Endothelial cell of umbilical vein (primary cell): ENCODE measurements at regions not wholly inside any gene's neighbourhood (a gene's known extent, or its start where the extent isn't known, plus 50 kb on each side); places are given as distances from the start of the nearest gene placed in this dataset.

Experiments used
- FOS ChIP-seq: IDR thresholded peaks from 2 replicates; pipeline ENCODE4 v1.6.1; 2011; ENCODE audit warnings: mild to moderate bottlenecking, low read length, moderate library complexity, borderline replicate concordance; ENCODE audit not compliant: insufficient read depth
- GATA2 ChIP-seq: IDR thresholded peaks from 2 replicates; pipeline ENCODE4 v1.7.0; 2011; ENCODE audit warnings: low read depth, mild to moderate bottlenecking, moderate library complexity, mixed read lengths, low read length; ENCODE audit not compliant: insufficient read length, insufficient read depth
- POLR2A ChIP-seq: IDR thresholded peaks from 2 replicates; pipeline ENCODE4 v1.6.1; 2012; ENCODE audit warnings: low read depth, mild to moderate bottlenecking, control low read depth, low read length
- POLR2AphosphoS5 ChIP-seq: IDR thresholded peaks from 2 replicates; pipeline ENCODE4 v1.6.1; 2012; ENCODE audit warnings: low read depth, mild to moderate bottlenecking, control low read depth, low read length, moderate library complexity; ENCODE audit not compliant: insufficient read depth
- TF ChIP-seq, protein P1 (sequence below), 2 donors: IDR thresholded peaks; 1 replicate in 1 of 2; 2 replicates in 1 of 2; pipeline ENCODE4 v1.5.1; 2011; ENCODE audit warnings: low read length in 2 of 2, mild to moderate bottlenecking in 2 of 2, moderate library complexity in 2 of 2, control low read depth in 1 of 2, inconsistent platforms in 1 of 2, low read depth in 1 of 2; ENCODE audit not compliant: insufficient read depth in 1 of 2; ENCODE audit errors: extremely low read depth in 1 of 2

DNA sequence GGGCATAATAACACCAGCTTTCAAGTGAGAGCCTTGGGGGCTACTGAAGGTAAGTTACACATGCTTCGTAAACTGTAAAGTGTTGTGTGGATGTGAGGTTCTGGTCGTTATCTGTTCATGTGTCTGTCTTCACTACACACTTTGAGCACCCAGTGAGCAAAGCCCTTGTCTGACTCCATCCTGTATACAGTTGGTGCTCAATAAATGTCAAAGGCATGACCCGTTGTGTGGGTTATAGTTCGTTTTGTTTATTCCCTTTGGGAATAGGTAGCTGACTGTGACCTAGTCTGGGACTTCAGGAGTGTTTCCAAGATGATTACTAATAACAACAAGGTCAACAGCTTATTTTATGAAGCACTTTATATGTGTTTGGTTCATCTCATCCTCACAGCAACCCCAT, 146.9 kb downstream of the MIAT start:
- TF ChIP-seq POLR2A, result no peak
- TF ChIP-seq, protein P1, sequence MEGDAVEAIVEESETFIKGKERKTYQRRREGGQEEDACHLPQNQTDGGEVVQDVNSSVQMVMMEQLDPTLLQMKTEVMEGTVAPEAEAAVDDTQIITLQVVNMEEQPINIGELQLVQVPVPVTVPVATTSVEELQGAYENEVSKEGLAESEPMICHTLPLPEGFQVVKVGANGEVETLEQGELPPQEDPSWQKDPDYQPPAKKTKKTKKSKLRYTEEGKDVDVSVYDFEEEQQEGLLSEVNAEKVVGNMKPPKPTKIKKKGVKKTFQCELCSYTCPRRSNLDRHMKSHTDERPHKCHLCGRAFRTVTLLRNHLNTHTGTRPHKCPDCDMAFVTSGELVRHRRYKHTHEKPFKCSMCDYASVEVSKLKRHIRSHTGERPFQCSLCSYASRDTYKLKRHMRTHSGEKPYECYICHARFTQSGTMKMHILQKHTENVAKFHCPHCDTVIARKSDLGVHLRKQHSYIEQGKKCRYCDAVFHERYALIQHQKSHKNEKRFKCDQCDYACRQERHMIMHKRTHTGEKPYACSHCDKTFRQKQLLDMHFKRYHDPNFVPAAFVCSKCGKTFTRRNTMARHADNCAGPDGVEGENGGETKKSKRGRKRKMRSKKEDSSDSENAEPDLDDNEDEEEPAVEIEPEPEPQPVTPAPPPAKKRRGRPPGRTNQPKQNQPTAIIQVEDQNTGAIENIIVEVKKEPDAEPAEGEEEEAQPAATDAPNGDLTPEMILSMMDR (IDR thresholded peaks at IDR 0.05; ENCODE audit: extremely low read depth in 1 of 2, insufficient read depth in 1 of 2, low read depth in 1 of 2, low read length in 2 of 2), result no peak
- no peak for TF ChIP-seq GATA2
- TF ChIP-seq FOS, result no peak
- TF ChIP-seq POLR2AphosphoS5, result no peak
